ENCODE measurements at regions not wholly inside any gene's neighbourhood (a gene's known extent, or its start where the extent isn't known, plus 50 kb on each side); places are given as distances from the start of the nearest gene placed in this dataset.
"Not testable (repeated sequence)": the region's sequence is repeated elsewhere in the genome, so short reads cannot be mapped to it uniquely, and the experiment has no call there.

GRCh38 chr15:69703532-69704187 is 251.0 kb downstream of the RPLP1 start:
- Histone ChIP-seq H3K4me1 (ENCODE audit: control insufficient read depth in 1 of 2, low read depth in 2 of 2) (no peaks in the 10 kb centered on the region), H3K36me3 (no peaks in the 10 kb centered on the region), H3K4me3 (no peak overlapping the region), H3K27ac (no peak overlapping the region), H3K9me3 (no peaks in the 10 kb centered on the region), H3K27me3 (replicated peaks; ENCODE audit: insufficient read depth) (no peaks in the 10 kb centered on the region)
- ATAC-seq (ENCODE audit: insufficient number of reproducible peaks, low FRiP score, low read depth): no peak
- TF ChIP-seq CTCF (IDR thresholded peaks at IDR 0.05): no peak
- DNase-seq (ENCODE audit: low spot score): no peak

GRCh38 chr15:69704229-69704628 is 251.6 kb downstream of the RPLP1 start:
- Histone ChIP-seq H3K36me3 (no peaks in the 10 kb centered on the region), H3K27me3 (replicated peaks; ENCODE audit: insufficient read depth) (no peaks in the 10 kb centered on the region), H3K4me1 (ENCODE audit: control insufficient read depth in 1 of 2, low read depth in 2 of 2) (no peaks in the 10 kb centered on the region), H3K27ac (no peak overlapping the region), H3K4me3 (no peak overlapping the region), H3K9me3 (no peaks in the 10 kb centered on the region)
- DNase-seq (ENCODE audit: low spot score) (no peak), ATAC-seq (ENCODE audit: insufficient number of reproducible peaks, low FRiP score, low read depth) (no peak)
- TF ChIP-seq CTCF (IDR thresholded peaks at IDR 0.05): no peak

GRCh38 chr15:69704700-69705099 is 252.1 kb downstream of the RPLP1 start:
- DNase-seq (ENCODE audit: low spot score) (no peak), ATAC-seq (ENCODE audit: insufficient number of reproducible peaks, low FRiP score, low read depth) (no peak)
- H3K36me3 ChIP-seq: no peaks in the 10 kb centered on the region
- no peak for TF ChIP-seq CTCF (IDR thresholded peaks at IDR 0.05)
- no peak overlapping the region for H3K27ac ChIP-seq
- no peaks in the 10 kb centered on the region for H3K27me3 ChIP-seq (replicated peaks; ENCODE audit: insufficient read depth)
- no peaks in the 10 kb centered on the region for H3K9me3 ChIP-seq
- H3K4me3 ChIP-seq: no peak overlapping the region
- H3K4me1 ChIP-seq (ENCODE audit: control insufficient read depth in 1 of 2, low read depth in 2 of 2): no peaks in the 10 kb centered on the region

GRCh38 chr15:69706353-69707097 is 253.9 kb downstream of the RPLP1 start:
- no peak for TF ChIP-seq CTCF (IDR thresholded peaks at IDR 0.05)

GRCh38 chr15:69707241-69707640 is 254.6 kb downstream of the RPLP1 start:
- not testable (repeated sequence) for H3K4me1 ChIP-seq (ENCODE audit: control insufficient read depth in 1 of 2, low read depth in 2 of 2); ATAC-seq (ENCODE audit: insufficient number of reproducible peaks, low FRiP score, low read depth); H3K27ac ChIP-seq; DNase-seq (ENCODE audit: low spot score); H3K27me3 ChIP-seq (replicated peaks; ENCODE audit: insufficient read depth); H3K4me3 ChIP-seq; H3K9me3 ChIP-seq; H3K36me3 ChIP-seq

More at GRCh38 chr15:69706353-69707097, 253.9 kb downstream of the RPLP1 start:
- Histone ChIP-seq H3K4me1 (ENCODE audit: control insufficient read depth in 1 of 2, low read depth in 2 of 2) (no peaks in the 10 kb centered on the region), H3K9me3 (no peaks in the 10 kb centered on the region), H3K27me3 (replicated peaks; ENCODE audit: insufficient read depth) (no peaks in the 10 kb centered on the region), H3K36me3 (no peaks in the 10 kb centered on the region), H3K27ac (no peak overlapping the region), H3K4me3 (no peak overlapping the region)
- ATAC-seq (ENCODE audit: insufficient number of reproducible peaks, low FRiP score, low read depth) (no peak), DNase-seq (ENCODE audit: low spot score) (no peak)

GRCh38 chr15:69708436-69709122 is 256.0 kb downstream of the RPLP1 start:
- not testable (repeated sequence) for H3K27me3 ChIP-seq (replicated peaks; ENCODE audit: insufficient read depth); H3K27ac ChIP-seq; H3K36me3 ChIP-seq; ATAC-seq (ENCODE audit: insufficient number of reproducible peaks, low FRiP score, low read depth); H3K4me3 ChIP-seq; DNase-seq (ENCODE audit: low spot score); H3K4me1 ChIP-seq (ENCODE audit: control insufficient read depth in 1 of 2, low read depth in 2 of 2); H3K9me3 ChIP-seq
